SK-N-SH (cell line): ENCODE measurements at regions not wholly inside any gene's neighbourhood (a gene's known extent, or its start where the extent isn't known, plus 50 kb on each side); places are given as distances from the start of the nearest gene placed in this dataset.
"Not testable (repeated sequence)": the region's sequence is repeated elsewhere in the genome, so short reads cannot be mapped to it uniquely, and the experiment has no call there.

Experiments used
- CTCF ChIA-PET: fragments of 300-600, 350-600 bp; formaldehyde crosslinking; extraction: SDS; loops from one replicate; lab custom pipeline; 2021; lab: Yijun Ruan, JAX
- POLR2A ChIA-PET: fragments of 350-600 bp; sonication (Branson Sonifier 250); formaldehyde crosslinking; extraction: SDS; loops from one replicate; lab custom pipeline; 2020; ENCODE audit warnings: antibody characterized with exemption, inconsistent platforms; lab: Yijun Ruan, JAX
- DNase-seq: peaks from one replicate; pipeline ENCODE4 v3.0.0; 2012
- H2AFZ ChIP-seq: fragments of 200-600 bp; sonication (generic); 2 replicates; pipeline ENCODE4 v1.8.1; 2016; ENCODE audit warnings: antibody characterized with exemption, mild to moderate bottlenecking, low read depth
- H3F3A ChIP-seq: fragments of 200-600 bp; sonication (generic); replicated peaks from 2 replicates; pipeline ENCODE3; 2016; ENCODE audit warnings: antibody characterized with exemption, mild to moderate bottlenecking; ENCODE audit not compliant: insufficient read depth
- H3K27ac ChIP-seq, 2 experiments: fragments of 200-500 bp in 1 of 2; fragments of 200-600 bp in 1 of 2; sonication (Bioruptor generic) in 1 of 2; sonication (generic), shearing (Covaris generic) in 1 of 2; 2 replicates each; pipeline versions ENCODE4 v1.5.1 to v1.6.1; 2014 to 2016; ENCODE audit warnings: low read depth in 2 of 2, inconsistent platforms in 1 of 2, low read length in 1 of 2, mild to moderate bottlenecking in 1 of 2, mixed read lengths in 1 of 2
- H3K27me3 ChIP-seq: fragments of 200-600 bp; sonication (generic), shearing (Covaris generic); 2 replicates; pipeline ENCODE4 v1.6.1; 2016; ENCODE audit warnings: mixed run types; ENCODE audit not compliant: insufficient read depth
- H3K36me3 ChIP-seq, 2 experiments: fragments of 200-500 bp in 1 of 2; fragments of 200-600 bp in 1 of 2; sonication (Bioruptor generic) in 1 of 2; sonication (generic) in 1 of 2; replicated peaks in 1 of 2; 2 replicates each; pipeline versions ENCODE3 to v1.5.1; 2014 to 2016; ENCODE audit warnings: low read length in 1 of 2, mild to moderate bottlenecking in 1 of 2; ENCODE audit not compliant: insufficient read depth in 2 of 2, control insufficient read depth in 1 of 2
- H3K4me1 ChIP-seq, 2 experiments: fragments of 200-500 bp in 1 of 2; fragments of 200-600 bp in 1 of 2; sonication (Bioruptor generic) in 1 of 2; sonication (generic), shearing (Covaris generic) in 1 of 2; 2 replicates each; pipeline versions ENCODE4 v1.5.1 to v1.6.1; 2014 to 2016; ENCODE audit warnings: low read depth in 1 of 2, low read length in 1 of 2, mixed run types in 1 of 2; ENCODE audit not compliant: insufficient read depth in 2 of 2, control insufficient read depth in 1 of 2
- H3K4me2 ChIP-seq: fragments of 200-600 bp; sonication (generic), shearing (Covaris generic); 2 replicates; pipeline ENCODE4 v1.6.1; 2017; ENCODE audit warnings: mixed run types
- H3K4me3 ChIP-seq, 2 experiments: fragments of 200-500 bp in 1 of 2; fragments of 200-600 bp in 1 of 2; sonication (Bioruptor generic) in 1 of 2; sonication (generic), shearing (Covaris generic) in 1 of 2; 2 replicates each; pipeline versions ENCODE4 v1.5.1 to v1.8.1; 2014 to 2016; ENCODE audit warnings: low read depth in 2 of 2, inconsistent platforms in 1 of 2, low read length in 1 of 2, mild to moderate bottlenecking in 1 of 2, mixed read lengths in 1 of 2, moderate library complexity in 1 of 2
- H3K79me2 ChIP-seq: fragments of 200-600 bp; sonication (generic); 2 replicates; pipeline ENCODE4 v1.8.1; 2017; ENCODE audit warnings: mild to moderate bottlenecking; ENCODE audit not compliant: insufficient read depth
- H3K9ac ChIP-seq: fragments of 200-600 bp; sonication (generic); 2 replicates; pipeline ENCODE4 v1.6.1; 2017; ENCODE audit warnings: mixed run types
- H3K9me2 ChIP-seq: fragments of 200-600 bp; sonication (generic); 2 replicates; pipeline ENCODE4 v1.6.1; 2017; ENCODE audit warnings: mixed run types
- H3K9me3 ChIP-seq: fragments of 200-600 bp; sonication (generic); 2 replicates; pipeline ENCODE4 v1.6.1; 2017; ENCODE audit warnings: mixed run types, mild to moderate bottlenecking, moderate library complexity
- H4K20me1 ChIP-seq: fragments of 200-600 bp; sonication (generic); 2 replicates; pipeline ENCODE4 v1.6.1; 2017; ENCODE audit warnings: mild to moderate bottlenecking, mixed run types; ENCODE audit not compliant: insufficient read depth
- ELF1 ChIP-seq: IDR thresholded peaks from 2 replicates; pipeline ENCODE4 v1.4.0; 2012
- EZH2phosphoT487 ChIP-seq: fragments of 200-600 bp; sonication (generic); IDR thresholded peaks from 2 replicates; pipeline ENCODE4 v1.6.1; 2017; ENCODE audit warnings: low read depth, mixed run types, mild to moderate bottlenecking, antibody characterized with exemption, moderate library complexity, borderline replicate concordance
- FOXJ3 ChIP-seq: sonication (generic); formaldehyde crosslinking; IDR thresholded peaks from 2 replicates; pipeline ENCODE4 v1.5.1; 2020; ENCODE audit warnings: mild to moderate bottlenecking, missing genetic modification reagents
- GABPA ChIP-seq: IDR thresholded peaks from 2 replicates; pipeline ENCODE4 v1.4.0; 2012; ENCODE audit warnings: low read depth, mild to moderate bottlenecking
- NFIC ChIP-seq: IDR thresholded peaks from 2 replicates; pipeline ENCODE4 v1.4.0; 2012; ENCODE audit warnings: borderline replicate concordance
- NRF1 ChIP-seq: IDR thresholded peaks from 2 replicates; pipeline ENCODE4 v1.6.1; 2012; ENCODE audit warnings: low read depth, mild to moderate bottlenecking, low read length
- RAD21 ChIP-seq: IDR thresholded peaks from 2 replicates; pipeline ENCODE4 v1.6.1; 2012; ENCODE audit warnings: mild to moderate bottlenecking, low read length
- RXRA ChIP-seq: IDR thresholded peaks from 2 replicates; pipeline ENCODE4 v1.4.0; 2012; ENCODE audit warnings: low read depth, mild to moderate bottlenecking, borderline replicate concordance
- TAF1 ChIP-seq: IDR thresholded peaks from 2 replicates; pipeline ENCODE4 v1.6.1; 2012; ENCODE audit warnings: low read depth, mild to moderate bottlenecking, low read length, moderate library complexity, borderline replicate concordance
- TCF12 ChIP-seq: IDR thresholded peaks from 2 replicates; pipeline ENCODE4 v1.4.0; 2012
- YY1 ChIP-seq: IDR thresholded peaks from 2 replicates; pipeline ENCODE4 v1.4.0; 2012; ENCODE audit warnings: low read depth, mild to moderate bottlenecking
- WGBS: methylation state at CpG from one replicate; pipeline ENCODE4 v1.1.6; 2017; ENCODE audit warnings: low lambda C conversion rate; 5-methylcytosine and 5-hydroxymethylcytosine counted together
- TF ChIP-seq, protein P1 (sequence below): IDR thresholded peaks from 2 replicates; pipeline ENCODE4 v1.4.0; 2012; ENCODE audit warnings: low read depth
- TF ChIP-seq, protein P2 (sequence below): fragments of 150-350 bp; IDR thresholded peaks from 2 replicates; pipeline ENCODE4 v1.6.1; 2017; ENCODE audit warnings: antibody characterized with exemption, low read length, low read depth, borderline replicate concordance
- TF ChIP-seq, protein P3 (sequence below): fragments of 200-600 bp; sonication (generic); IDR thresholded peaks from 2 replicates; pipeline ENCODE4 v1.6.1; 2017; ENCODE audit warnings: antibody characterized with exemption, mild to moderate bottlenecking, moderate library complexity

DNA sequence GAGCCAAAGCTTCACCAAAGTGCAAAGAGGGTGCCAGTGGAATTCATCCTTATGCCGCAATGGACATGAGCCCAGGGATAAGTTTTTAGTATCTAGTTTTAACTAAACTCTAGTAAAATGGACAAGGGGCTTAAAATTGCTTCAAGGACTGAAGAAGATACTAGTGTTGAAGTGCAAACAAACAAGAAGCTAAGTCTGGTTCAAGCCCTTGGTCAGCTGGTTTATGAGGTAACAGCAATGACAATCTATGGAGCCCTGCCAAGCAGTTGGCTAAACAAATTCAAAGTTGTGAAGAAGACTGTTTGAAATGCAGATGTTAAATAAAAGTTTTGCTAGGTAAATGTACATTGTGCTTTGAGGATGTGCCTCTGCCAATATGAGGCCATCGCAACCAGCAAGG lies 209.4 kb downstream of the KTN1 start (continued):
- TF ChIP-seq RAD21 = no peak
- TF ChIP-seq TAF1 = no peak
- no peak for TF ChIP-seq YY1
- TF ChIP-seq, protein P1, sequence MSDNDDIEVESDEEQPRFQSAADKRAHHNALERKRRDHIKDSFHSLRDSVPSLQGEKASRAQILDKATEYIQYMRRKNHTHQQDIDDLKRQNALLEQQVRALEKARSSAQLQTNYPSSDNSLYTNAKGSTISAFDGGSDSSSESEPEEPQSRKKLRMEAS = no peak
- no peak for TF ChIP-seq ELF1
- TF ChIP-seq EZH2phosphoT487 = no peak

DNA sequence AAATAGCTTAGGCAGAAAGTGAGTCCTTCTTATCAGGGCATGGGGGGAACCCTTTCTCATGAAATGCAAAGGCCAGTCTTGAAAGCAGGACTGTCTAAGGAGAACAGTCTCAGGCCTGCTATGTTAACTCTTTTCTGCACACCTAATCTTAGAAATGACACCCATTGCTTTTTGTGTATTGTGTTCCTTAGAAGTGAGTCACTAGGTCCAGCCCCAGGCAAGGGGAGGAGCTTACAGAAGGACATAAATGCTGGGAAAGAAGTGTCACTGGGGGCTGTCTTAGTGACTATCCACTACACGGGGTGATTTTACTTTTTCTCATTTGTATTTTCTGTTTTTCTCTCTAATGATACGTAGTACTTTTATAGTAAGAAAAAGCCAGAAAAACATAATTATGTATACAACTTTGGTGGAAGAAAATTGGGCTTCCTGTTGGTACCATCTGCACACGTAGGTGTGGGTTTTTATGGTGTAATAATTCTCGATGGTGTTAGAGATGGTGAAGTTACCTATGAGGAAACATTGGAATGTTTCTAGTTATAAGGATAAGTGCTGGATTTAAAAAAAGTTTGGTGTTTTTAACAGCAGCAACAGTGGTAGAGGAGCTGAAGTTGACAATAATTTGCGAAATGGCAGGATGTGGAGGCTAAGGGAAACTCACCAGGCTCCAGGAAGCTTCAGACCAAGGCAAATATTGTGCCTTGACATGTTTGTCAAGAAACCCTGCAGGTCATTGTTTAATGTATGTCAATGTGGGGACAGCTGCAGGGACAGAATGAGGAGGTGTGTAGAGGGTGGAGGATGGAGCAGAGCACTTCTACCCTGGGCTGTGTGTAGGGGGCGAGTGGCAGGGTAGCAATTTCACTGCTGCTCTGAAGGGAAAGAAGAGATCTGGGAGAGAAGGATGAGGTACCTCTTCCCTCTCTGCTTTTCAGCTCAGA lies 214.9 kb downstream of the KTN1 start:
- H3K27ac ChIP-seq = no peak overlapping the region
- no peaks in the 10 kb centered on the region for H4K20me1 ChIP-seq
- H3F3A ChIP-seq = no peaks in the 10 kb centered on the region
- no peaks in the 10 kb centered on the region for H3K9me2 ChIP-seq
- no peaks in the 10 kb centered on the region; a peak in 1 of 4 replicates for H3K4me1 ChIP-seq
- peaks cover 10% of the 10 kb centered on the region; the same call in 1 of the 2 replicates for H3K27me3 ChIP-seq
- CTCF ChIA-PET = no interaction called here
- H3K9ac ChIP-seq = no peak overlapping the region
- H3K79me2 ChIP-seq = no peaks in the 10 kb centered on the region
- no peaks in the 10 kb centered on the region for H3K36me3 ChIP-seq
- POLR2A ChIA-PET = no interaction called here
- TF ChIP-seq GABPA = no peak
- TF ChIP-seq NFIC = no peak
- TF ChIP-seq, protein P2, sequence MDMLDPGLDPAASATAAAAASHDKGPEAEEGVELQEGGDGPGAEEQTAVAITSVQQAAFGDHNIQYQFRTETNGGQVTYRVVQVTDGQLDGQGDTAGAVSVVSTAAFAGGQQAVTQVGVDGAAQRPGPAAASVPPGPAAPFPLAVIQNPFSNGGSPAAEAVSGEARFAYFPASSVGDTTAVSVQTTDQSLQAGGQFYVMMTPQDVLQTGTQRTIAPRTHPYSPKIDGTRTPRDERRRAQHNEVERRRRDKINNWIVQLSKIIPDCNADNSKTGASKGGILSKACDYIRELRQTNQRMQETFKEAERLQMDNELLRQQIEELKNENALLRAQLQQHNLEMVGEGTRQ = no peak
- TF ChIP-seq FOXJ3 (CRISPR knock-in tag) = no peak
- TF ChIP-seq, protein P3, sequence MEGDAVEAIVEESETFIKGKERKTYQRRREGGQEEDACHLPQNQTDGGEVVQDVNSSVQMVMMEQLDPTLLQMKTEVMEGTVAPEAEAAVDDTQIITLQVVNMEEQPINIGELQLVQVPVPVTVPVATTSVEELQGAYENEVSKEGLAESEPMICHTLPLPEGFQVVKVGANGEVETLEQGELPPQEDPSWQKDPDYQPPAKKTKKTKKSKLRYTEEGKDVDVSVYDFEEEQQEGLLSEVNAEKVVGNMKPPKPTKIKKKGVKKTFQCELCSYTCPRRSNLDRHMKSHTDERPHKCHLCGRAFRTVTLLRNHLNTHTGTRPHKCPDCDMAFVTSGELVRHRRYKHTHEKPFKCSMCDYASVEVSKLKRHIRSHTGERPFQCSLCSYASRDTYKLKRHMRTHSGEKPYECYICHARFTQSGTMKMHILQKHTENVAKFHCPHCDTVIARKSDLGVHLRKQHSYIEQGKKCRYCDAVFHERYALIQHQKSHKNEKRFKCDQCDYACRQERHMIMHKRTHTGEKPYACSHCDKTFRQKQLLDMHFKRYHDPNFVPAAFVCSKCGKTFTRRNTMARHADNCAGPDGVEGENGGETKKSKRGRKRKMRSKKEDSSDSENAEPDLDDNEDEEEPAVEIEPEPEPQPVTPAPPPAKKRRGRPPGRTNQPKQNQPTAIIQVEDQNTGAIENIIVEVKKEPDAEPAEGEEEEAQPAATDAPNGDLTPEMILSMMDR = no peak
- no peak for TF ChIP-seq RXRA
- no peak for TF ChIP-seq TCF12
- no peak for TF ChIP-seq RAD21
- no peak for TF ChIP-seq NRF1
- no peak overlapping the region for H3K4me3 ChIP-seq
- H2AFZ ChIP-seq = no peak overlapping the region
- no peak overlapping the region for H3K4me2 ChIP-seq
- no peaks in the 10 kb centered on the region for H3K9me3 ChIP-seq
- 16% methylated on average over 6 of the region's 6 CpGs for WGBS
- DNase-seq = no peak

DNA sequence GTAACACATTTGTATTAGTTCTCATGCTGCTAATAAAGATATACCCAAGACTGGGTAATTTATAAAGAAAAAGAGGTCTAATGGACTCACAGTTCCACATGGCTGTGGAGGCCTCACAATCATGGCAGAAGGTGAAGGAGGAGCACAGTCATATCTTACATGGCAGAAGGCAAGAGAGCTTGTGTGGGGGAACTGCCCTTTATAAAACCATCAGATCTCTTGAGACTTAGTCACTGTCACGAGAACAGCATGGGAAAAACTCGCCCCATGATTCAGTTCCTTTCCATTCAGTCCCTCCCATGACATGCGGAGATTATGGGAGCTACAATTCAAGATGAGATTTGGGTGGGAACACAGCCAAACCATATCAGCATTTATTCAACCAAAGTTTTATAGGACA lies 216.5 kb downstream of the KTN1 start:
- 20% methylated on average over 3 of the region's 3 CpGs for WGBS
- H3K27me3 ChIP-seq, DNase-seq, H3K9ac ChIP-seq, H3K27ac ChIP-seq, H3K4me1 ChIP-seq, H3K9me2 ChIP-seq, H3K9me3 ChIP-seq, H2AFZ ChIP-seq, H3F3A ChIP-seq, CTCF ChIA-PET, H3K4me3 ChIP-seq, H3K4me2 ChIP-seq, H3K36me3 ChIP-seq, H3K79me2 ChIP-seq, H4K20me1 ChIP-seq, POLR2A ChIA-PET: not testable (repeated sequence)
